ENCODE measurements at regions not wholly inside any gene's neighbourhood (a gene's known extent, or its start where the extent isn't known, plus 50 kb on each side); places are given as distances from the start of the nearest gene placed in this dataset.

DNA sequence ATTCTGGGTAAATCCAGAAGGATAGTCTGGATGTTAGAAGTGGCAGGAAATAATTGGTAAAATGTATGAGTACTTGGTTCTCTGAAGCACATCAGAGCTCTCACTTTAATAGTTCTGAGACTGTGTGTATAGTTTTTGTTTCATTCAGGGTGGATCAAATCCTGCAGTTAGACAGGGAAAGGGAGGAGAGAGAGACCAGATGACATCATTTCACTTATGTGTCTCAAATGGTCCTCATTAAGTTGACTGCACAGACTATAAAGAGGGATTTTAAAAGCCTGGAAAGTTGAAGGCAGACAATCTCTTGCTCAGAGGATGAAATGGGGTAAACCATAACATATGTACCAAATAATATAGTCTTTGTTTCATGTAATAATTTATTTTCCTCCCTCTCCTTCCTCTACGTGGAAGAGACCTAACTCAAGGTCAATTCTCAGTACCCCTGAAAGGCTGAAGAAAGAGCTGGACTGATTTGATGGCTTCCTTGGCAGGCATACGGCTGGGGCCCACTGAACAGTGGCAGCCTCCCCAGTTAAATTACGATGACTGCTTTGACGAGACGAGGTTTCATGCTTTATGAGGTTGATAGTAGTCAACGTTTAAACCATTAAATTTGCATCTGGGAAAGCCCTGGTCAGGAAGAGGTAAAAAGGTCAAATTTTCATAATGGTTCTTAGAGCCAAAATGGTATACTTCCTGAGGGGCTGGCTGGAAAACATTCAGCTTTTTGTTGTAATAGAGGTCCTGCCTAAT, 395.1 kb upstream of the RPS23 start:
- TF ChIP-seq, protein P1, sequence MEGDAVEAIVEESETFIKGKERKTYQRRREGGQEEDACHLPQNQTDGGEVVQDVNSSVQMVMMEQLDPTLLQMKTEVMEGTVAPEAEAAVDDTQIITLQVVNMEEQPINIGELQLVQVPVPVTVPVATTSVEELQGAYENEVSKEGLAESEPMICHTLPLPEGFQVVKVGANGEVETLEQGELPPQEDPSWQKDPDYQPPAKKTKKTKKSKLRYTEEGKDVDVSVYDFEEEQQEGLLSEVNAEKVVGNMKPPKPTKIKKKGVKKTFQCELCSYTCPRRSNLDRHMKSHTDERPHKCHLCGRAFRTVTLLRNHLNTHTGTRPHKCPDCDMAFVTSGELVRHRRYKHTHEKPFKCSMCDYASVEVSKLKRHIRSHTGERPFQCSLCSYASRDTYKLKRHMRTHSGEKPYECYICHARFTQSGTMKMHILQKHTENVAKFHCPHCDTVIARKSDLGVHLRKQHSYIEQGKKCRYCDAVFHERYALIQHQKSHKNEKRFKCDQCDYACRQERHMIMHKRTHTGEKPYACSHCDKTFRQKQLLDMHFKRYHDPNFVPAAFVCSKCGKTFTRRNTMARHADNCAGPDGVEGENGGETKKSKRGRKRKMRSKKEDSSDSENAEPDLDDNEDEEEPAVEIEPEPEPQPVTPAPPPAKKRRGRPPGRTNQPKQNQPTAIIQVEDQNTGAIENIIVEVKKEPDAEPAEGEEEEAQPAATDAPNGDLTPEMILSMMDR (IDR thresholded peaks at IDR 0.05 in 2 of 3, conservative IDR thresholded peaks at IDR 0.05 in 1 of 3; ENCODE audit: control insufficient read depth in 2 of 3, extremely low read depth in 1 of 3, insufficient read depth in 1 of 3, low read depth in 3 of 3, low read length in 3 of 3), result no peak
- TF ChIP-seq ZNF274 (IDR thresholded peaks at IDR 0.05; ENCODE audit: insufficient read depth, insufficient read length) (no peak), TARDBP (IDR thresholded peaks at IDR 0.05; ENCODE audit: borderline replicate concordance) (no peak), TCF12 (IDR thresholded peaks at IDR 0.05; ENCODE audit: low read depth, low read length) (no peak), RAD51 (IDR thresholded peaks at IDR 0.05) (no peak), HCFC1 (IDR thresholded peaks at IDR 0.05; ENCODE audit: low read length) (no peak), RAD21 (IDR thresholded peaks at IDR 0.05; ENCODE audit: insufficient read depth, low read depth, low read length) (no peak), POLR2A (IDR thresholded peaks at IDR 0.05; ENCODE audit: low read depth, low read length) (no peak), RBBP5 (conservative IDR thresholded peaks at IDR 0.05) (no peak), ESRRA (IDR thresholded peaks at IDR 0.05; ENCODE audit: low read length) (no peak), HDAC2 (IDR thresholded peaks at IDR 0.05) (no peak), STAT1 (conservative IDR thresholded peaks at IDR 0.05) (no peak)
- TF ChIP-seq, protein P2, sequence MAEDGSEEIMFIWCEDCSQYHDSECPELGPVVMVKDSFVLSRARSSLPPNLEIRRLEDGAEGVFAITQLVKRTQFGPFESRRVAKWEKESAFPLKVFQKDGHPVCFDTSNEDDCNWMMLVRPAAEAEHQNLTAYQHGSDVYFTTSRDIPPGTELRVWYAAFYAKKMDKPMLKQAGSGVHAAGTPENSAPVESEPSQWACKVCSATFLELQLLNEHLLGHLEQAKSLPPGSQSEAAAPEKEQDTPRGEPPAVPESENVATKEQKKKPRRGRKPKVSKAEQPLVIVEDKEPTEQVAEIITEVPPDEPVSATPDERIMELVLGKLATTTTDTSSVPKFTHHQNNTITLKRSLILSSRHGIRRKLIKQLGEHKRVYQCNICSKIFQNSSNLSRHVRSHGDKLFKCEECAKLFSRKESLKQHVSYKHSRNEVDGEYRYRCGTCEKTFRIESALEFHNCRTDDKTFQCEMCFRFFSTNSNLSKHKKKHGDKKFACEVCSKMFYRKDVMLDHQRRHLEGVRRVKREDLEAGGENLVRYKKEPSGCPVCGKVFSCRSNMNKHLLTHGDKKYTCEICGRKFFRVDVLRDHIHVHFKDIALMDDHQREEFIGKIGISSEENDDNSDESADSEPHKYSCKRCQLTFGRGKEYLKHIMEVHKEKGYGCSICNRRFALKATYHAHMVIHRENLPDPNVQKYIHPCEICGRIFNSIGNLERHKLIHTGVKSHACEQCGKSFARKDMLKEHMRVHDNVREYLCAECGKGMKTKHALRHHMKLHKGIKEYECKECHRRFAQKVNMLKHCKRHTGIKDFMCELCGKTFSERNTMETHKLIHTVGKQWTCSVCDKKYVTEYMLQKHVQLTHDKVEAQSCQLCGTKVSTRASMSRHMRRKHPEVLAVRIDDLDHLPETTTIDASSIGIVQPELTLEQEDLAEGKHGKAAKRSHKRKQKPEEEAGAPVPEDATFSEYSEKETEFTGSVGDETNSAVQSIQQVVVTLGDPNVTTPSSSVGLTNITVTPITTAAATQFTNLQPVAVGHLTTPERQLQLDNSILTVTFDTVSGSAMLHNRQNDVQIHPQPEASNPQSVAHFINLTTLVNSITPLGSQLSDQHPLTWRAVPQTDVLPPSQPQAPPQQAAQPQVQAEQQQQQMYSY (CRISPR knock-in tag; IDR thresholded peaks at IDR 0.05), result no peak

Measured in GM12878 (cell line).